ENCODE measurements at regions not wholly inside any gene's neighbourhood (a gene's known extent, or its start where the extent isn't known, plus 50 kb on each side); places are given as distances from the start of the nearest gene placed in this dataset.

DNA sequence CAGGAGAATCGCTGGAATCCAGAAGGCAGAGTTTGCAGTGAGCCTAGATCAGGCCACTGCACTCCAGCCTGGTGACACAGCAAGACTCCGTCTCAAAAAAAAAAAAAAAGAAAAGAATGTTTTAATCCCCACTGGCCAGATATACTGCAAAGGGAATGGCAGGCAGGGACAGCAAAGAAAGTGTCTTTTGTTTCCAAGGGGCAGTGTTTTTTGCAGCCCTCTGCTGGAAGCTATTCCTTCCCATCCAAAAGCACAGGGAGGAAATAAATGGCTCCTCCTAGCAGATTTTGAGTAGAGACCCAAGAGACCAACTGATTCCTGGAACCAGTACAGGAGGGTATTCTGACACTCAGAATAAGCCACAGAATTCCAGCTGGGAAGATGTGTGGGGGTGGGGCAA, 112.5 kb upstream of the STMND1 start:
- TF ChIP-seq, protein P1, sequence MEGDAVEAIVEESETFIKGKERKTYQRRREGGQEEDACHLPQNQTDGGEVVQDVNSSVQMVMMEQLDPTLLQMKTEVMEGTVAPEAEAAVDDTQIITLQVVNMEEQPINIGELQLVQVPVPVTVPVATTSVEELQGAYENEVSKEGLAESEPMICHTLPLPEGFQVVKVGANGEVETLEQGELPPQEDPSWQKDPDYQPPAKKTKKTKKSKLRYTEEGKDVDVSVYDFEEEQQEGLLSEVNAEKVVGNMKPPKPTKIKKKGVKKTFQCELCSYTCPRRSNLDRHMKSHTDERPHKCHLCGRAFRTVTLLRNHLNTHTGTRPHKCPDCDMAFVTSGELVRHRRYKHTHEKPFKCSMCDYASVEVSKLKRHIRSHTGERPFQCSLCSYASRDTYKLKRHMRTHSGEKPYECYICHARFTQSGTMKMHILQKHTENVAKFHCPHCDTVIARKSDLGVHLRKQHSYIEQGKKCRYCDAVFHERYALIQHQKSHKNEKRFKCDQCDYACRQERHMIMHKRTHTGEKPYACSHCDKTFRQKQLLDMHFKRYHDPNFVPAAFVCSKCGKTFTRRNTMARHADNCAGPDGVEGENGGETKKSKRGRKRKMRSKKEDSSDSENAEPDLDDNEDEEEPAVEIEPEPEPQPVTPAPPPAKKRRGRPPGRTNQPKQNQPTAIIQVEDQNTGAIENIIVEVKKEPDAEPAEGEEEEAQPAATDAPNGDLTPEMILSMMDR (IDR thresholded peaks at IDR 0.05; ENCODE audit: low read depth, low read length, poor library complexity, severe bottlenecking): no peak
- no peak for TF ChIP-seq EZH2phosphoT487 (IDR thresholded peaks at IDR 0.05; ENCODE audit: borderline replicate concordance, low read length)
